GM23338 (cell line): ENCODE measurements at regions not wholly inside any gene's neighbourhood (a gene's known extent, or its start where the extent isn't known, plus 50 kb on each side); places are given as distances from the start of the nearest gene placed in this dataset.

Experiments used
- CTCF ChIP-seq, 2 experiments: fragments of 200-600 bp in 1 of 2; sonication (generic) in 1 of 2; conservative IDR thresholded peaks; 2 replicates each; pipeline versions ENCODE4 v1.5.1 to v1.6.1; 2016 to 2017; ENCODE audit warnings: antibody characterized with exemption in 2 of 2, low read depth in 2 of 2, mild to moderate bottlenecking in 2 of 2, moderate library complexity in 1 of 2
- ETS1 ChIP-seq: IDR thresholded peaks from 2 replicates; pipeline ENCODE4 v1.6.1; 2016; ENCODE audit warnings: antibody characterized with exemption
- EZH2 ChIP-seq: fragments of 200-600 bp; sonication (generic); IDR thresholded peaks from one replicate; pipeline ENCODE4 v1.8.0; 2017; ENCODE audit warnings: antibody characterized with exemption, mild to moderate bottlenecking, low read depth; ENCODE audit not compliant: unreplicated experiment
- EZH2phosphoT487 ChIP-seq: fragments of 200-600 bp; sonication (generic); IDR thresholded peaks from one replicate; pipeline ENCODE4 v1.8.1; 2018; ENCODE audit warnings: antibody characterized with exemption; ENCODE audit not compliant: unreplicated experiment
- JUNB ChIP-seq: IDR thresholded peaks from one replicate; pipeline ENCODE4 v1.6.1; 2016; ENCODE audit warnings: antibody characterized with exemption; ENCODE audit not compliant: unreplicated experiment
- POLR2AphosphoS5 ChIP-seq: IDR thresholded peaks from 2 replicates; pipeline ENCODE4 v1.6.1; 2016; ENCODE audit warnings: antibody characterized with exemption, low read depth
- REST ChIP-seq: IDR thresholded peaks from one replicate; pipeline ENCODE4 v1.6.1; 2018; ENCODE audit warnings: antibody characterized with exemption; ENCODE audit not compliant: unreplicated experiment
- STAT1 ChIP-seq: IDR thresholded peaks from one replicate; pipeline ENCODE4 v1.6.1; 2016; ENCODE audit warnings: antibody characterized with exemption; ENCODE audit not compliant: unreplicated experiment
- ZNF331 ChIP-seq: fragments of 250-450 bp; sonication (Bioruptor Pico); IDR thresholded peaks from 2 replicates; pipeline ENCODE4 v1.5.0; 2020; ENCODE audit warnings: low read depth, mild to moderate bottlenecking, moderate library complexity

GRCh38 chr9:94199776-94200175 lies 59.3 kb upstream of the ZNF169 start:
- no peak for TF ChIP-seq EZH2
- TF ChIP-seq POLR2AphosphoS5, result no peak
- no peak for TF ChIP-seq CTCF (conservative IDR thresholded peaks at IDR 0.05; ENCODE audit: low read depth in 2 of 2)
- TF ChIP-seq ETS1, result no peak
- no peak for TF ChIP-seq ZNF331 (CRISPR knock-in tag)
- no peak for TF ChIP-seq JUNB
- TF ChIP-seq EZH2phosphoT487, result no peak
- TF ChIP-seq STAT1, result no peak
- TF ChIP-seq REST, result no peak
